ENCODE measurements at regions not wholly inside any gene's neighbourhood (a gene's known extent, or its start where the extent isn't known, plus 50 kb on each side); places are given as distances from the start of the nearest gene placed in this dataset.

- Histone ChIP-seq H3K27ac (no peak overlapping the region), H3K4me3 (no peak overlapping the region), H3K36me3 (no peaks in the 10 kb centered on the region), H3K27me3 (no peaks in the 10 kb centered on the region), H3K9me3 (no peaks in the 10 kb centered on the region), H3K4me1 (peaks cover 7% of the 10 kb centered on the region)
- intact Hi-C loops (cut with DNase I), result no loop called here
- TF ChIP-seq CTCF (IDR thresholded peaks at IDR 0.05), result no peak
- DNase-seq, result peak; percentile 35
- no peak for ATAC-seq
These were observed 57.4 kb downstream of the FAM241B start for GRCh38 chr10:69687426-69687825.

GRCh38 chr10:69692267-69692666 is 62.2 kb downstream of the FAM241B start:
- no peaks in the 10 kb centered on the region for H3K9me3 ChIP-seq
- intact Hi-C loops (cut with DNase I), result no loop called here
- no peaks in the 10 kb centered on the region for H3K36me3 ChIP-seq
- no peak for TF ChIP-seq CTCF (IDR thresholded peaks at IDR 0.05)
- H3K27ac ChIP-seq, result no peak overlapping the region
- no peaks in the 10 kb centered on the region for H3K27me3 ChIP-seq
- DNase-seq, result no peak
- H3K4me3 ChIP-seq, result no peak overlapping the region
- ATAC-seq, result no peak
- no peaks in the 10 kb centered on the region for H3K4me1 ChIP-seq

GRCh38 chr10:69692891-69693290 is 62.8 kb downstream of the FAM241B start:
- no peak for TF ChIP-seq CTCF (IDR thresholded peaks at IDR 0.05)
- no peak for DNase-seq
- Histone ChIP-seq H3K4me3 (no peak overlapping the region), H3K4me1 (no peaks in the 10 kb centered on the region), H3K36me3 (no peaks in the 10 kb centered on the region), H3K27ac (no peak overlapping the region), H3K27me3 (no peaks in the 10 kb centered on the region), H3K9me3 (no peaks in the 10 kb centered on the region)
- no peak for ATAC-seq
- intact Hi-C loops (cut with DNase I), result no loop called here

GRCh38 chr10:69693886-69694285 is 63.8 kb downstream of the FAM241B start:
- H3K4me3 ChIP-seq, result no peak overlapping the region
- no peaks in the 10 kb centered on the region for H3K4me1 ChIP-seq
- H3K36me3 ChIP-seq, result no peaks in the 10 kb centered on the region
- no peak for TF ChIP-seq CTCF (IDR thresholded peaks at IDR 0.05)
- intact Hi-C loops (cut with DNase I), result no loop called here
- H3K27me3 ChIP-seq, result no peaks in the 10 kb centered on the region
- ATAC-seq, result no peak
- no peak overlapping the region for H3K27ac ChIP-seq
- DNase-seq, result no peak
- H3K9me3 ChIP-seq, result no peaks in the 10 kb centered on the region

GRCh38 chr10:69696073-69696731 is 66.2 kb downstream of the FAM241B start:
- Histone ChIP-seq H3K9me3 (no peaks in the 10 kb centered on the region), H3K27ac (no peak overlapping the region), H3K27me3 (no peaks in the 10 kb centered on the region), H3K4me3 (no peak overlapping the region), H3K36me3 (no peaks in the 10 kb centered on the region), H3K4me1 (no peaks in the 10 kb centered on the region)
- peak; percentile 91 for ATAC-seq
- DNase-seq, result no peak
- intact Hi-C loops (cut with DNase I), result no loop called here
- peak; percentile 70 for TF ChIP-seq CTCF (IDR thresholded peaks at IDR 0.05)

GRCh38 chr10:69697006-69697405 is 67.0 kb downstream of the FAM241B start:
- ATAC-seq (no peak), DNase-seq (no peak)
- Histone ChIP-seq H3K4me1 (no peaks in the 10 kb centered on the region), H3K27me3 (no peaks in the 10 kb centered on the region), H3K36me3 (no peaks in the 10 kb centered on the region), H3K4me3 (no peak overlapping the region), H3K9me3 (no peaks in the 10 kb centered on the region), H3K27ac (no peak overlapping the region)
- intact Hi-C loops (cut with DNase I), result no loop called here
- TF ChIP-seq CTCF (IDR thresholded peaks at IDR 0.05), result no peak
